HCT116 (cell line): ENCODE measurements at regions not wholly inside any gene's neighbourhood (a gene's known extent, or its start where the extent isn't known, plus 50 kb on each side); places are given as distances from the start of the nearest gene placed in this dataset.

Experiments
- ATAC-seq: fragments of 200-7000 bp; cut with Tn5 transposase; 2 replicates; pipeline ENCODE4 v1.9.1; 2020; ENCODE audit warnings: mild to moderate bottlenecking, moderate library complexity
- BruUV-seq: library from RNA; stranded (reverse); fragments of 400-500 nt; replicated peaks from 2 replicates; lab custom pipeline; 2021; lab: Mats Ljungman, UMichigan
- CTCF ChIA-PET: fragments of 300-600 bp; sonication (Branson Sonifier 250); formaldehyde crosslinking; loops from one replicate; lab custom pipeline; 2021; ENCODE audit warnings: antibody characterized with exemption; lab: Charles Lee
- POLR2A ChIA-PET: fragments of 300-600, 350-600 bp; sonication (Branson Sonifier 250); formaldehyde crosslinking; loops from one replicate; lab custom pipeline; 2021; ENCODE audit warnings: antibody characterized with exemption; lab: Charles Lee
- RAD21 ChIA-PET, 2 experiments: fragments of 300-600 bp; sonication (Branson Sonifier 250); formaldehyde crosslinking; loops; one replicate each; lab custom pipeline; 2023; ENCODE audit warnings: low total read pairs in 2 of 2; ENCODE audit not compliant: uncharacterized antibody in 2 of 2, unreplicated experiment in 2 of 2, low non-redundant PET in 1 of 2; lab: Charles Lee
- DNase-seq: peaks from one replicate; pipeline ENCODE4 v3.0.0-alpha.2; 2010; ENCODE audit warnings: low read depth, low spot score
- H2AFZ ChIP-seq: fragments of 200-600 bp; shearing (Covaris generic), sonication (generic); 2 replicates; pipeline ENCODE4 v1.6.1; 2017; ENCODE audit warnings: low read depth, mixed run types, mixed read lengths, antibody characterized with exemption, low read length; ENCODE audit not compliant: poor library complexity, severe bottlenecking
- H3K27ac ChIP-seq: 2 replicates; pipeline ENCODE4 v1.5.1; 2012; ENCODE audit warnings: low read depth, low read length
- H3K27me3 ChIP-seq: fragments of 200-600 bp; sonication (generic); 2 replicates; pipeline ENCODE4 v1.6.1; 2016; ENCODE audit warnings: mixed run types, low read length, mixed read lengths; ENCODE audit not compliant: insufficient read depth
- H3K36me3 ChIP-seq, 2 experiments: fragments of 200-500 bp in 1 of 2; fragments of 200-600 bp in 1 of 2; sonication (Bioruptor generic) in 1 of 2; sonication (generic) in 1 of 2; 2 replicates each; pipeline versions ENCODE4 v1.5.1 to v1.6.1; 2014 to 2016; ENCODE audit warnings: low read length in 2 of 2, inconsistent platforms in 1 of 2, mixed read lengths in 1 of 2, mixed run types in 1 of 2; ENCODE audit not compliant: insufficient read depth in 2 of 2, control insufficient read depth in 1 of 2
- H3K4me1 ChIP-seq, 2 experiments: fragments of 200-600 bp in 1 of 2; sonication (generic) in 1 of 2; 2 replicates each; pipeline versions ENCODE4 v1.5.1 to v1.6.1; 2012 to 2017; ENCODE audit warnings: low read length in 2 of 2, inconsistent platforms in 1 of 2, mild to moderate bottlenecking in 1 of 2, mixed read lengths in 1 of 2, mixed run types in 1 of 2, moderate library complexity in 1 of 2; ENCODE audit not compliant: insufficient read depth in 2 of 2, control insufficient read depth in 1 of 2
- H3K4me2 ChIP-seq: fragments of 200-600 bp; sonication (generic); 2 replicates; pipeline ENCODE4 v1.6.1; 2017; ENCODE audit warnings: mixed run types, low read length, mixed read lengths
- H3K4me3 ChIP-seq, 2 experiments: fragments of 200-600 bp in 1 of 2; sonication (generic) in 1 of 2; replicated peaks in 1 of 2; 2 replicates each; pipeline ENCODE4 v1.5.1; 2011 to 2016; ENCODE audit warnings: low read length in 2 of 2, control low read depth in 1 of 2, low read depth in 1 of 2, mild to moderate bottlenecking in 1 of 2, mixed read lengths in 1 of 2, mixed run types in 1 of 2
- H3K79me2 ChIP-seq: fragments of 200-600 bp; sonication (generic); 2 replicates; pipeline ENCODE4 v1.6.1; 2017; ENCODE audit warnings: mild to moderate bottlenecking, mixed run types, low read length, moderate library complexity, mixed read lengths; ENCODE audit not compliant: insufficient read depth
- H3K9ac ChIP-seq: fragments of 200-600 bp; sonication (generic); 2 replicates; pipeline ENCODE4 v1.6.1; 2016; ENCODE audit warnings: low read length, mixed read lengths
- H3K9me2 ChIP-seq: fragments of 200-600 bp; sonication (generic), shearing (Covaris generic); 2 replicates; pipeline ENCODE4 v1.6.1; 2017; ENCODE audit warnings: mixed run types, mild to moderate bottlenecking, moderate library complexity; ENCODE audit not compliant: insufficient read depth
- H3K9me3 ChIP-seq, 2 experiments: fragments of 200-500 bp in 1 of 2; fragments of 200-600 bp in 1 of 2; sonication (Bioruptor generic) in 1 of 2; sonication (generic) in 1 of 2; 2 replicates each; pipeline ENCODE4 v1.6.1; 2014 to 2017; ENCODE audit warnings: low read length in 2 of 2, mixed read lengths in 2 of 2, inconsistent platforms in 1 of 2, low read depth in 1 of 2, mild to moderate bottlenecking in 1 of 2, mixed run types in 1 of 2, moderate library complexity in 1 of 2; ENCODE audit not compliant: control insufficient read depth in 1 of 2, insufficient read depth in 1 of 2
- H4K20me1 ChIP-seq: fragments of 200-600 bp; sonication (generic), shearing (Covaris generic); 2 replicates; pipeline ENCODE4 v1.6.1; 2017; ENCODE audit warnings: mixed run types, mild to moderate bottlenecking, moderate library complexity; ENCODE audit not compliant: insufficient read depth
- CEBPB ChIP-seq: IDR thresholded peaks from 2 replicates; pipeline ENCODE4 v1.6.1; 2012; ENCODE audit warnings: low read depth
- EGR1 ChIP-seq: IDR thresholded peaks from 2 replicates; pipeline ENCODE4 v1.6.1; 2012; ENCODE audit warnings: low read depth
- EZH2 ChIP-seq: fragments of 200-600 bp; sonication (generic); IDR thresholded peaks from 2 replicates; pipeline ENCODE4 v1.6.1; 2017; ENCODE audit warnings: antibody characterized with exemption, mixed run types
- EZH2phosphoT487 ChIP-seq: fragments of 200-600 bp; IDR thresholded peaks from 2 replicates; pipeline ENCODE4 v1.6.1; 2018; ENCODE audit warnings: antibody characterized with exemption, borderline replicate concordance
- FOSL1 ChIP-seq: IDR thresholded peaks from 2 replicates; pipeline ENCODE4 v1.6.1; 2012; ENCODE audit warnings: low read depth
- JUND ChIP-seq: IDR thresholded peaks from 2 replicates; pipeline ENCODE4 v1.6.1; 2012
- POLR2AphosphoS5 ChIP-seq: IDR thresholded peaks from 2 replicates; pipeline ENCODE4 v1.6.1; 2011; ENCODE audit warnings: mild to moderate bottlenecking, low read depth, low read length, moderate library complexity
- RAD21 ChIP-seq: IDR thresholded peaks from 2 replicates; pipeline ENCODE4 v1.6.1; 2012; ENCODE audit warnings: low read depth, mild to moderate bottlenecking
- SIN3A ChIP-seq: IDR thresholded peaks from 2 replicates; pipeline ENCODE4 v1.6.1; 2012; ENCODE audit warnings: low read depth
- SP1 ChIP-seq: IDR thresholded peaks from 2 replicates; pipeline ENCODE4 v1.6.1; 2012; ENCODE audit warnings: low read depth
- SRF ChIP-seq: IDR thresholded peaks from 2 replicates; pipeline ENCODE4 v1.6.1; 2012; ENCODE audit warnings: low read depth
- TCF7L2 ChIP-seq: IDR thresholded peaks from 2 replicates; pipeline ENCODE4 v1.7.0; 2011; ENCODE audit warnings: borderline replicate concordance, inconsistent platforms; ENCODE audit not compliant: insufficient read depth, insufficient read length; ENCODE audit errors: extremely low read depth
- YY1 ChIP-seq: IDR thresholded peaks from 2 replicates; pipeline ENCODE4 v1.6.1; 2011; ENCODE audit warnings: low read length, low read depth, moderate library complexity, mild to moderate bottlenecking; ENCODE audit not compliant: insufficient replicate concordance; ENCODE audit errors: extremely low read depth
- ZFX ChIP-seq: fragments of 450-650 bp; IDR thresholded peaks from 2 replicates; pipeline ENCODE4 v1.6.1; 2017
- intact Hi-C: fragments of 100-400 bp; cut with micrococcal nuclease; formaldehyde crosslinking; loops from 2 replicates; pipeline ENCODE4 v1.10.0; 2022
- TF ChIP-seq, protein P1 (sequence below): IDR thresholded peaks from 2 replicates; pipeline ENCODE4 v1.6.1; 2011; ENCODE audit warnings: mild to moderate bottlenecking, low read length, moderate library complexity; ENCODE audit not compliant: insufficient replicate concordance; ENCODE audit errors: extremely low read depth
- TF ChIP-seq, protein P2 (sequence below), 3 experiments: fragments of 200-600 bp in 1 of 3; sonication (generic) in 1 of 3; IDR thresholded peaks in 2 of 3; conservative IDR thresholded peaks in 1 of 3; 2 replicates each; pipeline ENCODE4 v1.5.1; 2012 to 2017; ENCODE audit warnings: low read depth in 2 of 3, low read length in 2 of 3, antibody characterized with exemption in 1 of 3, borderline replicate concordance in 1 of 3, control low read depth in 1 of 3, mild to moderate bottlenecking in 1 of 3, mixed read lengths in 1 of 3, mixed run types in 1 of 3, moderate library complexity in 1 of 3; ENCODE audit not compliant: insufficient read depth in 1 of 3
- TF ChIP-seq, protein P3 (sequence below): IDR thresholded peaks from 2 replicates; pipeline ENCODE4 v1.6.1; 2012
- TF ChIP-seq, protein P4 (sequence below): IDR thresholded peaks from 2 replicates; pipeline ENCODE4 v1.6.1; 2012

DNA sequence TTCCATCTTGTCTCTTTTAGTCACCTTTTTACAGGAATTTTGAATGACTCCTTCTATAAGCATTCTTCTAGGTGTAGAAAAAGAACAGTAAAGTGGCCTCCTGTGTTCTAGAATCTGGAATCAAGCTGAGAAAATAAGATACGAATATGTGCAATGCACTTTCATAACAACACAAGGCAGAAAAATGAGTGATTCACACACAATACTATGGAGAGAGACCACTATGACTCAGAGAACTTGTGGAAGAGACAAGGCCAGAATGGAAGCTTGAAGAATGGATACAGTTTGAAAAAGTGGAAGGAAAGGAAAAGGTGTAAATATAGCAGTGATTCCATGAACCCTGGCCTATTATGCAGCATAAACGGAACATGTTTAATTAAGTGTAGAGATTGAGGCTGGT lies 57.1 kb upstream of the SAMSN1 start:
- no peaks in the 10 kb centered on the region for H4K20me1 ChIP-seq
- POLR2A ChIA-PET: no interaction called here
- H3K4me3 ChIP-seq: no peak overlapping the region
- H3K9me3 ChIP-seq: no peaks in the 10 kb centered on the region
- TF ChIP-seq JUND (no peak), FOSL1 (no peak), SIN3A (no peak), EGR1 (no peak), CEBPB (no peak), SP1 (no peak), YY1 (no peak), ZFX (no peak), EZH2phosphoT487 (no peak), TCF7L2 (no peak), EZH2 (no peak), SRF (no peak), RAD21 (no peak), POLR2AphosphoS5 (no peak)
- TF ChIP-seq, protein P1, sequence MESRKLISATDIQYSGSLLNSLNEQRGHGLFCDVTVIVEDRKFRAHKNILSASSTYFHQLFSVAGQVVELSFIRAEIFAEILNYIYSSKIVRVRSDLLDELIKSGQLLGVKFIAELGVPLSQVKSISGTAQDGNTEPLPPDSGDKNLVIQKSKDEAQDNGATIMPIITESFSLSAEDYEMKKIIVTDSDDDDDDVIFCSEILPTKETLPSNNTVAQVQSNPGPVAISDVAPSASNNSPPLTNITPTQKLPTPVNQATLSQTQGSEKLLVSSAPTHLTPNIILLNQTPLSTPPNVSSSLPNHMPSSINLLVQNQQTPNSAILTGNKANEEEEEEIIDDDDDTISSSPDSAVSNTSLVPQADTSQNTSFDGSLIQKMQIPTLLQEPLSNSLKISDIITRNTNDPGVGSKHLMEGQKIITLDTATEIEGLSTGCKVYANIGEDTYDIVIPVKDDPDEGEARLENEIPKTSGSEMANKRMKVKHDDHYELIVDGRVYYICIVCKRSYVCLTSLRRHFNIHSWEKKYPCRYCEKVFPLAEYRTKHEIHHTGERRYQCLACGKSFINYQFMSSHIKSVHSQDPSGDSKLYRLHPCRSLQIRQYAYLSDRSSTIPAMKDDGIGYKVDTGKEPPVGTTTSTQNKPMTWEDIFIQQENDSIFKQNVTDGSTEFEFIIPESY: no peak
- TF ChIP-seq, protein P2, sequence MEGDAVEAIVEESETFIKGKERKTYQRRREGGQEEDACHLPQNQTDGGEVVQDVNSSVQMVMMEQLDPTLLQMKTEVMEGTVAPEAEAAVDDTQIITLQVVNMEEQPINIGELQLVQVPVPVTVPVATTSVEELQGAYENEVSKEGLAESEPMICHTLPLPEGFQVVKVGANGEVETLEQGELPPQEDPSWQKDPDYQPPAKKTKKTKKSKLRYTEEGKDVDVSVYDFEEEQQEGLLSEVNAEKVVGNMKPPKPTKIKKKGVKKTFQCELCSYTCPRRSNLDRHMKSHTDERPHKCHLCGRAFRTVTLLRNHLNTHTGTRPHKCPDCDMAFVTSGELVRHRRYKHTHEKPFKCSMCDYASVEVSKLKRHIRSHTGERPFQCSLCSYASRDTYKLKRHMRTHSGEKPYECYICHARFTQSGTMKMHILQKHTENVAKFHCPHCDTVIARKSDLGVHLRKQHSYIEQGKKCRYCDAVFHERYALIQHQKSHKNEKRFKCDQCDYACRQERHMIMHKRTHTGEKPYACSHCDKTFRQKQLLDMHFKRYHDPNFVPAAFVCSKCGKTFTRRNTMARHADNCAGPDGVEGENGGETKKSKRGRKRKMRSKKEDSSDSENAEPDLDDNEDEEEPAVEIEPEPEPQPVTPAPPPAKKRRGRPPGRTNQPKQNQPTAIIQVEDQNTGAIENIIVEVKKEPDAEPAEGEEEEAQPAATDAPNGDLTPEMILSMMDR (IDR thresholded peaks at IDR 0.05 in 2 of 3, conservative IDR thresholded peaks at IDR 0.05 in 1 of 3; ENCODE audit: borderline replicate concordance in 1 of 3, insufficient read depth in 1 of 3, low read depth in 2 of 3, low read length in 2 of 3): no peak
- TF ChIP-seq, protein P3, sequence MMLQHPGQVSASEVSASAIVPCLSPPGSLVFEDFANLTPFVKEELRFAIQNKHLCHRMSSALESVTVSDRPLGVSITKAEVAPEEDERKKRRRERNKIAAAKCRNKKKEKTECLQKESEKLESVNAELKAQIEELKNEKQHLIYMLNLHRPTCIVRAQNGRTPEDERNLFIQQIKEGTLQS: no peak
- TF ChIP-seq, protein P4, sequence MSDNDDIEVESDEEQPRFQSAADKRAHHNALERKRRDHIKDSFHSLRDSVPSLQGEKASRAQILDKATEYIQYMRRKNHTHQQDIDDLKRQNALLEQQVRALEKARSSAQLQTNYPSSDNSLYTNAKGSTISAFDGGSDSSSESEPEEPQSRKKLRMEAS: no peak
- RAD21 ChIA-PET: no interaction called here
- H3K9me2 ChIP-seq: no peaks in the 10 kb centered on the region
- CTCF ChIA-PET: no interaction called here
- ATAC-seq (no peak), DNase-seq (no peak)
- H3K27ac ChIP-seq: no peak overlapping the region
- no peaks in the 10 kb centered on the region for H3K36me3 ChIP-seq
- H3K27me3 ChIP-seq: no peaks in the 10 kb centered on the region
- H3K9ac ChIP-seq: no peak overlapping the region
- no peaks in the 10 kb centered on the region for H3K4me1 ChIP-seq
- H2AFZ ChIP-seq: no peak overlapping the region
- no TSS peak for BruUV-seq
- intact Hi-C loops: no loop called here
- H3K79me2 ChIP-seq: no peaks in the 10 kb centered on the region
- H3K4me2 ChIP-seq: no peak overlapping the region
